ENCODE measurements at regions not wholly inside any gene's neighbourhood (a gene's known extent, or its start where the extent isn't known, plus 50 kb on each side); places are given as distances from the start of the nearest gene placed in this dataset.
A peak's percentile ranks its signal among the peaks of the same experiment; 100 is the strongest.
"Not testable (repeated sequence)": the region's sequence is repeated elsewhere in the genome, so short reads cannot be mapped to it uniquely, and the experiment has no call there.

- no peak for DNase-seq
These were observed 806.5 kb upstream of the CDH10 start for GRCh38 chr5:25451294-25451693.

GRCh38 chr5:25448646-25449045 lies 803.9 kb upstream of the CDH10 start:
- DNase-seq: no peak

DNA sequence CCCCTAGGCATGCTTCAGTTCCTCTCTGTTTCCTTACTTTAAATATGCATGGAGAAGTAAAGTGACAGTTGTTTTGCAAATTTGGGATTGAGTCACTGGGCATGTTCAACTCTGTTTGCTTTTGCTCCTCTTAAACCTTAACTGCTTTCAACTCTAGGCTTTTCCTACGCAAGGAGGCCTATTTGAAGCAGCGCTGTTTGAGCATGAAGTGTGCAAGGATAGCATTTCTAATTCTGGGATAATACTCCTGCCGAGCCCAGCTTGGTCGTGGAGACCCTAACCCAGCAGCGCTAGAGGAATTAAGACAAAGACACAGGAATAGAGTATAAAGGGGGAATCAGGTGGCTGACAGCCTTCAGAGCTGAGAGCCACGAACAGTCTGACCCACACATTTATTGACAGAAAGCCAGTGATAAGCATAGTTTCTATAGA lies 803.4 kb upstream of the CDH10 start:
- DNase-seq: no peak

GRCh38 chr5:25446061-25446420 lies 801.3 kb upstream of the CDH10 start:
- not testable (repeated sequence) for DNase-seq

- not testable (repeated sequence) for DNase-seq
These were observed 800.7 kb upstream of the CDH10 start for GRCh38 chr5:25445381-25446060.

DNA sequence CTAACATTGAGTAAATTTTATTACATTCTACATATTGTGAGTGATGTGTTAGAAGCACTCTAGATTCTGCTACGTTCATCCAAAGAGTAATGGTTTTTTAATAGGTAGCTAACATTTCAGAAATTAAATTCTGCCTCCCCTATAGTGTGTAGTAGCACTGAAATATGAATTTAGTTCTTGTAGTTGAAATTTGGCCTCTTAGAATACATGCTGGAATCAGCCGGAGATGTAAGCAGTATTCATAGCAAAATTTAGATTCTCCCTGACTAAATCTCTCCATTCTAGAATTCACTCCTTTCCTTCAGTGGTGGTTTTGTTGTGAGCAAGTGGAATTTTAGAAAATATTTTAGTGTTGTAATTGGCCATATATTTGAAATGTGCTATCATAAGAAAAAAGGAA lies 799.9 kb upstream of the CDH10 start:
- no peak for DNase-seq

DNA sequence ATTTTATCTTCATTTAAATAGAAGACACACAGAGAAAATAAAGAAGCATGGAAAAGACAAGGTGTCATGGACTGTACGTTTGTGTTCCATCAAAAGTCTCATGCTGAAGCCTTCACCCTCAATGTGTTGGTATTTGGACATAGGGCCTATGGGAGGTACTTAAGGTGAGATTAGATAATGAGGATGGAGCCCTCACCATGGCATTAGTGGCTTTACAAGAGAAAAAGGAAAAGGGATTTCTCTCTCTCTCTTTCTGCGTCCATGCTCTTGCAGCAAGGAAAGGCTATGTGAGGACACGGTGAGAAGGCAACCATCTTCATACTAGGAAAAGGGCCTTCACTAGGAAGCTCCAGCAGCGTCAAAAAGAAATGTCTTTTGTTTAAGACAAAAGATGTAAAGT lies 797.0 kb upstream of the CDH10 start:
- DNase-seq: no peak

GRCh38 chr5:25439025-25439424 lies 794.2 kb upstream of the CDH10 start:
- no peak for DNase-seq

DNA sequence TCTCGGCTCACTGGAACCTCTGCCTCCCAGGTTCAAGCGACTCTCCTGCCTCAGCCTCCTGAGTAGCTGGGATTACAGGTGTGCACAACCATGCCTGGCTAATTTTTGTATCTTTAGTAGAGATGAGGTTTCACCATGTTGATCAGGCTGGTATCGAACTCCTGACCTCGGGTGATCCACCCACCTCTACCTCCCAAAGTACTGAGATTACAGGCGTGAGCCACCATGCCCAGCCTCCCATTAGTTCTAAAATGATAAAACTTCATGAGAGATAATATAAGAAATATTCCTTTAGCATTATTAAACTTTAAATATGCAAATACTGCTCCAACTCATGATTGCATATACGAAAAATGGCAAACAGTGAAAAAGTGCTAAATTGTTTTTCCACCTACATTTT lies 793.6 kb upstream of the CDH10 start:
- not testable (repeated sequence) for DNase-seq

DNA sequence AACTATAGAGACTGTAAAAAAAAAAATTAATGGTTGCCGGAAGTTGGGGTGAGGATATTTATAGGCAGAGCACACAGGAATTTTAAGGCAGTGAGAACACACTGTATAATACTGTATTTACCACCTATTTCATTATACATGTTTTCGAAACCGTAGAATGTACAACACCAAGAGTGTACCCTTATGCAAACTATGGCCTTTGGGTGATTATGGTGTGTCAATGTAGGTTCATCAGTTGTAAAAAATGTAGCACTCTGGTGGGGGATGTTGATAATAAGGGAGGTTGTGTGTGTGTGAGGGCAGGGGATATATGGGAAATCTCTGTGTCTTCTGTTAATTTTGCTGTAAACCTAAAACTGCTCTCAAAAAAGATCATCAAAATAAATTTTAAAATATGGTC lies 791.7 kb upstream of the CDH10 start:
- no peak for DNase-seq

GRCh38 chr5:25435882-25436281 lies 791.1 kb upstream of the CDH10 start:
- DNase-seq: no peak

DNA sequence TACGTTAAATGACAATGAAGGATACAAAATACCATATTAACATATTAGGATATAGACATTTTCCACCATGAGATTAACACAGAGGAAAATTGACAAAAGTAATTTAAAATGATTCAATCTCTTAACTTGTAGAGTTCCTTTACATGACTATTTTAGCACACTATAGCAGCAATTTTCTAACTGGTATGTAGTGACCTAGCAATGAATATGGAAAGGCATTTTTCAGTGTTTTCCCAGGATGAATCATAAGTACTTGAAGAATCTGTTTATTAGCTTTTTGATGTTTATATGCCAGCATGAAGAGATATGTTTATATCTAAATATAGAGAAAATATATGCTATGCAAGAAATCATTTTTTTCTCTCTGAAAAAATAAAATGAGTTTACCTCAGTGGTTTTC lies 782.5 kb upstream of the CDH10 start:
- DNase-seq: no peak

- no peak for DNase-seq
These were observed 778.5 kb upstream of the CDH10 start for GRCh38 chr5:25423271-25423670.

DNA sequence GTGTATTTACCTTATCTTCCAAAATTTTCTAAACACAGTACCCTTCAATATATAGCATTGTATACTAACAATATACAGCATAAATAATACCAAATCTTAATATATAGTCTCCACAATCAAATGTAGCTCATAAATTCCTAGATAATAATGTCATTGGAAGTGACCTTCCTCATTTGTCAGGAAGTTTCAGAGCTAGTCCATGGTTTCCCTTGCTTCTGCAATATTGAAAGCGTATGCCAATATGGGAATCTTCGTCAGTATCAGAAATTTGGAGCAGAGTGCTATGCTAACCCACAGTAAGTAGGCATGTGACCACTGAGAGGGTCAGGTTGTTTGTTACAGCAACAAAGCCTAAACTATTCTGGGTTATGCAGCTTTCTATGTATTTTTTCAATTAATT lies 774.9 kb upstream of the CDH10 start:
- no peak for DNase-seq

DNA sequence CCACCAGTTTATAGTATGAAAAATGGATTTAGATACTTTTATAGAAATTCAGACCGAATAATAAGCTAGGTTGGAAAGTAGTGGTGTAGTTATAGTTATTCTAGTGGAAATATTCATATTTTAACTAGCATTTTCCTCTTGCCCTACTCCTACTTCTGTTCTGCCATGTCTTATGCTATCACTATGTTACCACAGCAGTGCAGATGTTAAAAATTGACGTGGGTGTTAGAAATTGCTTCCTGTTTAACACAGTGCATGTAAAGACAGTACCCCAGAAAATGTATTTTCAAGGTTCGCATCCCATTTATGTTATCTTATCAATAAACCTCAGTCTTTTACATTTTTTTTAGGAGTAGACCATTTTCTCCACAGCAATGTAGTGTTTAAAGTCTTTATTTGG lies 774.2 kb upstream of the CDH10 start:
- no peak for DNase-seq

GRCh38 chr5:25418319-25418859 lies 773.6 kb upstream of the CDH10 start:
- DNase-seq: no peak

GRCh38 chr5:25416960-25417359 lies 772.2 kb upstream of the CDH10 start:
- no peak for DNase-seq

DNA sequence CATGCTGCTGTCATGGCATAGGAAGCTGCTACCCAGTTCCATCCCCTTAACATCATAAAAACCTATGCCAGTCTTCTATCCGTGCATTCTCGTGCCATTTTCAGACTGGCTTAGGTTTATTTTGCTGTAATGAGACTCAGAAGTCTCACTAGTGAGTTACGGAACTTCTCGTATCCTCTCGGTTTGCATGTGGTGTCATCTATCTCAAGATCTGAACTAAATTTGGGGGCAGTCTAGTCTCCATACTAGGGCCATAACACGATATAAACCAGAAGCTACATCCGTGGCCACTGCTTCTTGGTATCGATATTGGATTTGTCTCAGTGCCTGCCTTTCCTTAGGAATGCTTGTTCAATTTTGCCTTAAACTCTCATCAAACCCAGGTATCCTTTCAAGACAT lies 771.2 kb upstream of the CDH10 start:
- DNase-seq: no peak

- peak in 1 of 3 donors; percentile 0 for DNase-seq
These were observed 770.0 kb upstream of the CDH10 start for GRCh38 chr5:25414742-25415141.

DNA sequence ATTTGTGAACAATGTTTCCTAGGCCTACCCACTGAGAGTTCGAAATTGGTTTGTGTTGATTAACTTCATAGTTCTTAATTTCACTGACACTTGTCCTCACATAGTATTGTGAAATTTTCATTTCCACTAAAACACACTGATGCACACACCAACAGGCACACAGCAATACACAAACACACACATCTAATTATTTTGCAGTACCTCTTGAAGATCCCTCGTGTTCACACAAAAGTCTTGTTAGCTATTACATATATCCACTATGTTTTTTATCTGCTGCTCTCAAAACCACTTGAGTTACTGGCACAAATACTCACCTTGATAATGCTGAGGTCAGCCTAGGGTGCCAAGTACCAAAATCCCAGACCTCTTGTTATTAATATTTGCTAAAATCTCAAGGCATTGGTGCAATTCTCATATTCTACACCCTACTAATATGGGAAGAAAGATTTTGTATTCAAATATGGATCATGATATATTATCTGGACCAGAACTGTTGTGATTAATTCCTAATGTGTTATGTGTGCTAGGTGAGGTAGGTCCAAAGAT lies 767.4 kb upstream of the CDH10 start:
- no peak for DNase-seq

- not testable (repeated sequence) for DNase-seq
These were observed 762.6 kb upstream of the CDH10 start for GRCh38 chr5:25407365-25407764.

GRCh38 chr5:25405850-25406249 lies 761.1 kb upstream of the CDH10 start:
- no peak for DNase-seq

- no peak for DNase-seq
These were observed 755.2 kb upstream of the CDH10 start for GRCh38 chr5:25399878-25400480.

Measured in muscle of back (tissue), 3 donors.